ENCODE measurements at regions not wholly inside any gene's neighbourhood (a gene's known extent, or its start where the extent isn't known, plus 50 kb on each side); places are given as distances from the start of the nearest gene placed in this dataset.

DNA sequence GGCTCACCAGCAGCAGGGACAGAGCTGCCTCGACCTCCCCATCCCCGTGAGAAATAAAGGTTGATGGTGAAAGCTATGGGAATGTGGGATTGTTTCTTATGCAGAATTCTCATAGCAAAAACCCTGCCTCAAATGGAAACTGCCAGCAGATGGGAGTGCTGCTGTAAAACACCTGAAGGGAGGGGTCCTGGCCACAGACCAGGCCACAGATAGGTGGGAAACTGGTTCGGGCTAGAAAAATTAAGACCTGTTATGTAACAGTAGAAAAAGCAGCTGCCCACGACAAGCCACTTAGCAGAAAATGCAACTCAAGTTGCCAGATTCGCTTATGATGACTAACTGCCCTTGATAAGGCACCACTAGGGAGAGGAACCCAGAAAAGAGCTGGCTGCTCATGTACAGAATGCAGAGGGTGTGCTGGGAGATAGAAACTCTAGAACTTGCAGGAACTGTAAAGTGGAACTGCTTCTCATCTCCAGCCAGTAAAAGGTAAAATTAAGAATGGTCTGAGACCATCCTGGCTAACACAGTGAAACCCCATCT lies 114.5 kb upstream of the SALL3 start:
- Histone ChIP-seq H3K4me1 (ENCODE audit: low read length) (no peaks in the 10 kb centered on the region), H3K36me3 (replicated peaks; ENCODE audit: low read depth, low read length) (no peaks in the 10 kb centered on the region), H3K9me3 (ENCODE audit: insufficient read depth, low read length) (no peaks in the 10 kb centered on the region), H3K79me2 (ENCODE audit: low read length) (no peaks in the 10 kb centered on the region), H3K4me3 (ENCODE audit: low read length) (no peak overlapping the region), H2AFZ (ENCODE audit: low read depth, low read length) (no peak overlapping the region), H3K27ac (ENCODE audit: low read length) (no peak overlapping the region), H3K9ac (ENCODE audit: low read length) (no peak overlapping the region), H4K20me1 (ENCODE audit: insufficient read depth, low read length) (no peaks in the 10 kb centered on the region), H3K27me3 (ENCODE audit: low read depth, low read length) (no peaks in the 10 kb centered on the region), H3K4me2 (ENCODE audit: low read length) (no peak overlapping the region)
- TF ChIP-seq, protein P1, sequence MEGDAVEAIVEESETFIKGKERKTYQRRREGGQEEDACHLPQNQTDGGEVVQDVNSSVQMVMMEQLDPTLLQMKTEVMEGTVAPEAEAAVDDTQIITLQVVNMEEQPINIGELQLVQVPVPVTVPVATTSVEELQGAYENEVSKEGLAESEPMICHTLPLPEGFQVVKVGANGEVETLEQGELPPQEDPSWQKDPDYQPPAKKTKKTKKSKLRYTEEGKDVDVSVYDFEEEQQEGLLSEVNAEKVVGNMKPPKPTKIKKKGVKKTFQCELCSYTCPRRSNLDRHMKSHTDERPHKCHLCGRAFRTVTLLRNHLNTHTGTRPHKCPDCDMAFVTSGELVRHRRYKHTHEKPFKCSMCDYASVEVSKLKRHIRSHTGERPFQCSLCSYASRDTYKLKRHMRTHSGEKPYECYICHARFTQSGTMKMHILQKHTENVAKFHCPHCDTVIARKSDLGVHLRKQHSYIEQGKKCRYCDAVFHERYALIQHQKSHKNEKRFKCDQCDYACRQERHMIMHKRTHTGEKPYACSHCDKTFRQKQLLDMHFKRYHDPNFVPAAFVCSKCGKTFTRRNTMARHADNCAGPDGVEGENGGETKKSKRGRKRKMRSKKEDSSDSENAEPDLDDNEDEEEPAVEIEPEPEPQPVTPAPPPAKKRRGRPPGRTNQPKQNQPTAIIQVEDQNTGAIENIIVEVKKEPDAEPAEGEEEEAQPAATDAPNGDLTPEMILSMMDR (IDR thresholded peaks at IDR 0.05; ENCODE audit: low read depth, low read length) = no peak
- TF ChIP-seq EZH2phosphoT487 (IDR thresholded peaks at IDR 0.05; ENCODE audit: low read depth) = no peak

DNA sequence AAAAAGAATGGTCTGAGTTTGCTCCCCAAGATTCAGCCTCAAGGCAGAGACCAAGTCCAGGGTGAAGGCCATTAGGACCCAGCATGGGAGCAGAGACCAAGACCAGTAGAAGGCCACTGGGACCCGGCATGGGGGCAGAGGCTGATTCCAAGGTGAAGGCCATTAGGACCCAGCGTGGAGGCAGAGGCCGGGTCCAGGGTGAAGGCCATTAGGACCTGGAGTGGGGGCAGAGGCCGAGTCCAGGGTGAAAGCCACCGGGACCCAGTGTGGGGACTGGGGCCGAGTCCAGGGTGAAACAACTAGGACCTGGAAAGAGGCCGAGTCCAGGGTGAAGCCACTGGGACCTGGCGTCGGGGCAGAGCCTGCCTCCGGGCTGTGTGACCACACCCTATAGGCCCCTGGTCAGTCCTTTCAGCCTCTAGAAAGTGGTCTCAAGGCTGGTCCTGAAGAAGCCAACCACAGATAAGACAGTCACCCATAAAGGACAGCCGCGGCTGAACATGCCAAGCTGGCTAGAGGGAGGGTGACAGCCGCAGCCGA lies 113.8 kb upstream of the SALL3 start:
- TF ChIP-seq EZH2phosphoT487 (IDR thresholded peaks at IDR 0.05; ENCODE audit: low read depth) = no peak
- TF ChIP-seq, protein P1 (IDR thresholded peaks at IDR 0.05; ENCODE audit: low read depth, low read length) = no peak
- H3K27me3 ChIP-seq (ENCODE audit: low read depth, low read length) = no peaks in the 10 kb centered on the region

DNA sequence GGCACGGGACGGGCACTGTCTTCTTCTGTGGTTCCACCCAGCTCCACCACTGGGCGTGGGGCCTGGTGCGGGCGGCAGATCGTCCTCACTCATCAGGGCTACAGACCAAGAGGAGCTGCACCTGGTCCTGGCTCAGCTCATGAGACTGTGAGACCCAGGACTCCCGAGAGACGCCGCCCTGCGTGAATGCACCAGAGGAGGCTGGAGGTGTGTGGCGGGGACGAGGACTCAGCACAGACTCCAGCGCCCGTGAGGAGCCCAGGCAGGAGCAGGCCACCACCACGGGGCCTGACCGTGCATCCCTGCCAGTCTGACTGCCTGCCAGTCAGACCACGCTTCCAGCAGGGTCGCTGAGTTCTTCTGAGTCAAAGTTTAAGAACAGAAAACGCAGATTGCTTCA lies 112.5 kb upstream of the SALL3 start:
- Histone ChIP-seq H3K27ac (ENCODE audit: low read length) (no peak overlapping the region), H3K4me1 (ENCODE audit: low read length) (no peaks in the 10 kb centered on the region), H3K79me2 (ENCODE audit: low read length) (no peaks in the 10 kb centered on the region), H3K4me3 (ENCODE audit: low read length) (no peak overlapping the region), H3K36me3 (replicated peaks; ENCODE audit: low read depth, low read length) (no peaks in the 10 kb centered on the region), H3K4me2 (ENCODE audit: low read length) (no peak overlapping the region), H2AFZ (ENCODE audit: low read depth, low read length) (no peak overlapping the region), H3K9me3 (ENCODE audit: insufficient read depth, low read length) (no peaks in the 10 kb centered on the region), H4K20me1 (ENCODE audit: insufficient read depth, low read length) (no peaks in the 10 kb centered on the region), H3K9ac (ENCODE audit: low read length) (no peak overlapping the region), H3K27me3 (ENCODE audit: low read depth, low read length) (no peaks in the 10 kb centered on the region)
- TF ChIP-seq, protein P1 (IDR thresholded peaks at IDR 0.05; ENCODE audit: low read depth, low read length) = no peak
- TF ChIP-seq EZH2phosphoT487 (IDR thresholded peaks at IDR 0.05; ENCODE audit: low read depth) = no peak

More for the DNA sequence above, 113.8 kb upstream of the SALL3 start:
- Histone ChIP-seq H3K79me2 (ENCODE audit: low read length) (no peaks in the 10 kb centered on the region), H3K9ac (ENCODE audit: low read length) (no peak overlapping the region), H3K4me2 (ENCODE audit: low read length) (no peak overlapping the region), H3K36me3 (replicated peaks; ENCODE audit: low read depth, low read length) (no peaks in the 10 kb centered on the region), H3K9me3 (ENCODE audit: insufficient read depth, low read length) (no peaks in the 10 kb centered on the region), H3K4me1 (ENCODE audit: low read length) (no peaks in the 10 kb centered on the region), H2AFZ (ENCODE audit: low read depth, low read length) (no peak overlapping the region), H3K4me3 (ENCODE audit: low read length) (no peak overlapping the region), H4K20me1 (ENCODE audit: insufficient read depth, low read length) (no peaks in the 10 kb centered on the region), H3K27ac (ENCODE audit: low read length) (no peak overlapping the region)

DNA sequence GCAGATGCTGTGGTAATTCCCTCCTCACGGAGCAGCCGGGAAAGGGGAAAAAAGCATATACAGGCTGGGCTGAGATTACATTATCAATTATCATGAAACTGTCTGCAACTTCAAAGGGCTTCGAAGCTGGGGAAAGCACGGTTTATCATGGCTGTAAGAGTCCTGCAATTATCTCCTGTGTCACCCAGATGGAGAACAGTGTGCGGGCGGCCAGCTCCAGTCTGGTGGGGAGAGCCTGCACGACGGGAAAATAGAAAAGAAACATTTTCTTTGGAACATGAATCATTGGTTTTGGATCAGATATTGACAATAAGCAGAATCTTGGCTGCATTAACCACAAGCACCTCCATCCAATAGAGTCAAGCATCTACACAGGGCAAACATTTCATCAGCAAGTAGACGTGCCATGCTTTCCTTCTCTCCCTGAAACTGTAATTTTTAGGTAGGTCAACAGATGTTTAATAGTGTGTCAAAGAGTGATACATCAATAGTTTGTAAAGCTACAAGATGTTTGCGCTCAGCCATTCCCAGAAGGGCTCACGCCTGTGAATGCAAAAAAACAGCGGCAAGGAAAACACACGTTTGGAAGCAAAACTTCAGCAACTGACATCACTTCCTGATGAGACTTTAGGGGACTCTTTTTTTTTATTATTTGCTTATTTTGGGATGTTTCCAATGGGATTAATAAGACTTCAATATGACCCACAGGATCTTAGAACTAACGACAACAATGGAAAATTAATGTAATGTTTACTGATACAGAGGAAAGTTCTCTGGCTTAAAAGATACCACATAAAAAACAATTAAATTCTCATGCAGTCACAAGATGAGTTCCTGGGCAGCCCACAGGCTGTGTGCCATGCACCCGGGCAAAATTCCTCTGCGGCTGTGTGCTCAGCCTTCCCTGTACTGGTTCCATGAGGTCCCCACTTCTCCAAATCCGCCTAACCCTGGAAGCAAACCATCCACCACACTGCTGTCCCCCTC lies 111.0 kb upstream of the SALL3 start:
- H3K4me3 ChIP-seq (ENCODE audit: low read length) = no peak overlapping the region
- no peaks in the 10 kb centered on the region for H3K79me2 ChIP-seq (ENCODE audit: low read length)
- H3K9me3 ChIP-seq (ENCODE audit: insufficient read depth, low read length) = no peaks in the 10 kb centered on the region
- no peak overlapping the region for H3K4me2 ChIP-seq (ENCODE audit: low read length)
- no peak for TF ChIP-seq EZH2phosphoT487 (IDR thresholded peaks at IDR 0.05; ENCODE audit: low read depth)
- H3K36me3 ChIP-seq (replicated peaks; ENCODE audit: low read depth, low read length) = no peaks in the 10 kb centered on the region
- no peak overlapping the region for H3K9ac ChIP-seq (ENCODE audit: low read length)
- H3K27me3 ChIP-seq (ENCODE audit: low read depth, low read length) = 0 out of 2 replicates have a peak, but pooled peaks cover 4% of the 10 kb centered on the region
- no peak overlapping the region for H3K27ac ChIP-seq (ENCODE audit: low read length)
- no peak overlapping the region for H2AFZ ChIP-seq (ENCODE audit: low read depth, low read length)
- H3K4me1 ChIP-seq (ENCODE audit: low read length) = no peaks in the 10 kb centered on the region
- H4K20me1 ChIP-seq (ENCODE audit: insufficient read depth, low read length) = no peaks in the 10 kb centered on the region
